WTC11 (cell line): ENCODE measurements at regions not wholly inside any gene's neighbourhood (a gene's known extent, or its start where the extent isn't known, plus 50 kb on each side); places are given as distances from the start of the nearest gene placed in this dataset.
"Not testable (repeated sequence)": the region's sequence is repeated elsewhere in the genome, so short reads cannot be mapped to it uniquely, and the experiment has no call there.

Experiments
- ATAC-seq: fragments of 200-7000 bp; cut with Tn5 transposase; 2 replicates; pipeline ENCODE4 v1.10.0; 2021; ENCODE audit warnings: mild to moderate bottlenecking, moderate library complexity
- CTCF ChIA-PET: fragments of 300-600 bp; sonication (Branson Sonifier 250); formaldehyde crosslinking; loops from one replicate; lab custom pipeline; 2021; ENCODE audit warnings: antibody characterized with exemption; lab: Charles Lee
- POLR2A ChIA-PET: fragments of 350-600 bp; sonication (Branson Sonifier 250); formaldehyde crosslinking; loops from one replicate; lab custom pipeline; 2021; ENCODE audit warnings: antibody characterized with exemption; lab: Charles Lee
- DNase-seq: peaks from one replicate; pipeline ENCODE4 v3.0.0; 2021; ENCODE audit warnings: low spot score
- H3K27ac Mint-ChIP-seq: 2 replicates; pipeline ENCODE4 v1.8.0; 2021; ENCODE audit warnings: mixed read lengths
- H3K27me3 Mint-ChIP-seq: 2 replicates; pipeline ENCODE4 v1.8.0; 2021; ENCODE audit warnings: low read depth, mild to moderate bottlenecking, moderate library complexity, mixed read lengths
- H3K36me3 Mint-ChIP-seq: 2 replicates; pipeline ENCODE4 v1.8.0; 2021; ENCODE audit warnings: mixed read lengths
- H3K4me1 Mint-ChIP-seq: 2 replicates; pipeline ENCODE4 v1.8.0; 2022; ENCODE audit warnings: mixed read lengths
- H3K4me3 Mint-ChIP-seq: 2 replicates; pipeline ENCODE4 v1.8.0; 2021; ENCODE audit warnings: mild to moderate bottlenecking, moderate library complexity, mixed read lengths
- H3K9me3 Mint-ChIP-seq: 2 replicates; pipeline ENCODE4 v1.8.0; 2021; ENCODE audit warnings: mixed read lengths
- AFF4 ChIP-seq: sonication (generic); formaldehyde crosslinking; IDR thresholded peaks from 2 replicates; pipeline ENCODE4 v1.8.1; 2023; ENCODE audit warnings: mild to moderate bottlenecking, missing genetic modification reagents, borderline replicate concordance
- CTCF ChIP-seq: fragments of 200-600 bp; IDR thresholded peaks from 2 replicates; pipeline ENCODE4 v1.8.0; 2022; ENCODE audit warnings: antibody characterized with exemption
- PREB ChIP-seq: sonication (generic); formaldehyde crosslinking; IDR thresholded peaks from 2 replicates; pipeline ENCODE4 v1.8.1; 2022; ENCODE audit warnings: mild to moderate bottlenecking, missing genetic modification reagents, moderate library complexity, borderline replicate concordance
- ZBTB43 ChIP-seq: sonication (generic); formaldehyde crosslinking; IDR thresholded peaks from 2 replicates; pipeline ENCODE4 v1.8.1; 2023; ENCODE audit warnings: mild to moderate bottlenecking, missing genetic modification reagents
- ZMAT4 ChIP-seq: fragments of 250-450 bp; sonication (Bioruptor Pico); IDR thresholded peaks from 2 replicates; pipeline ENCODE4 v1.9.0; 2021; ENCODE audit warnings: mild to moderate bottlenecking
- ZNF532 ChIP-seq: fragments of 250-450 bp; sonication (Bioruptor Pico); IDR thresholded peaks from 2 replicates; pipeline ENCODE4 v1.9.0; 2021; ENCODE audit warnings: mild to moderate bottlenecking, borderline replicate concordance

GRCh38 chr1:229173491-229174476, 97.1 kb upstream of the RAB4A start:
- H3K27ac Mint-ChIP-seq: peak overlapping the region; percentile 25; the same call in 1 of the 2 replicates
- CTCF ChIA-PET: interaction anchor here (0.5 kb wide), 1 partner anchor 12 kb away, joined by 8 read pairs; no protein-coding TSS in a partner anchor
- H3K36me3 Mint-ChIP-seq, ATAC-seq, H3K27me3 Mint-ChIP-seq, DNase-seq: not testable (repeated sequence)
- H3K4me1 Mint-ChIP-seq: peaks cover 22% of the 10 kb centered on the region
- TF ChIP-seq ZBTB43: peak; percentile 77
- TF ChIP-seq, all 79 proteins: peak for 1; not testable (repeated sequence) for 78
- H3K4me3 Mint-ChIP-seq, H3K9me3 Mint-ChIP-seq, POLR2A ChIA-PET: not testable (repeated sequence)

- peaks cover 22% of the 10 kb centered on the region for H3K4me1 Mint-ChIP-seq
- H3K4me3 Mint-ChIP-seq, POLR2A ChIA-PET, H3K27ac Mint-ChIP-seq, CTCF ChIA-PET, H3K36me3 Mint-ChIP-seq, DNase-seq, H3K9me3 Mint-ChIP-seq, ATAC-seq, H3K27me3 Mint-ChIP-seq: not testable (repeated sequence)
Measured at GRCh38 chr1:229175297-229175696, 95.6 kb upstream of the RAB4A start.

- H3K9me3 Mint-ChIP-seq, H3K27me3 Mint-ChIP-seq, H3K27ac Mint-ChIP-seq, CTCF ChIA-PET, DNase-seq, H3K36me3 Mint-ChIP-seq, POLR2A ChIA-PET, ATAC-seq, H3K4me3 Mint-ChIP-seq: not testable (repeated sequence)
- H3K4me1 Mint-ChIP-seq: peaks cover 22% of the 10 kb centered on the region
Measured at GRCh38 chr1:229176457-229176856, 94.5 kb upstream of the RAB4A start.

- no peak overlapping the region for H3K4me3 Mint-ChIP-seq
- H3K27me3 Mint-ChIP-seq: 0 out of 2 replicates have a peak, but pooled peaks cover 3% of the 10 kb centered on the region
- no peak for DNase-seq
- no peak overlapping the region for H3K27ac Mint-ChIP-seq
- 0 out of 2 replicates have a peak, but pooled peaks cover 3% of the 10 kb centered on the region for H3K9me3 Mint-ChIP-seq
- ATAC-seq: 0 out of 2 replicates have a peak, but pooled peaks have one; percentile 30
- H3K36me3 Mint-ChIP-seq: no peaks in the 10 kb centered on the region; the same call in 1 of the 2 replicates
- H3K4me1 Mint-ChIP-seq: no peaks in the 10 kb centered on the region
- POLR2A ChIA-PET: no interaction called here
- CTCF ChIA-PET: no interaction called here
- TF ChIP-seq ZNF532 (no peak), ZMAT4 (CRISPR knock-in tag) (no peak), AFF4 (CRISPR knock-in tag) (no peak), CTCF (no peak), PREB (no peak)
Measured at GRCh38 chr1:229180161-229180560, 90.8 kb upstream of the RAB4A start.
